HG03108 (cell line): ENCODE measurements at regions not wholly inside any gene's neighbourhood (a gene's known extent, or its start where the extent isn't known, plus 50 kb on each side); places are given as distances from the start of the nearest gene placed in this dataset.

Experiments
- ATAC-seq: cut with Tn5 transposase; IDR thresholded peaks from one replicate; pipeline ENCODE4 v1.9.1; 2021; ENCODE audit warnings: moderate library complexity; ENCODE audit not compliant: unreplicated experiment

DNA sequence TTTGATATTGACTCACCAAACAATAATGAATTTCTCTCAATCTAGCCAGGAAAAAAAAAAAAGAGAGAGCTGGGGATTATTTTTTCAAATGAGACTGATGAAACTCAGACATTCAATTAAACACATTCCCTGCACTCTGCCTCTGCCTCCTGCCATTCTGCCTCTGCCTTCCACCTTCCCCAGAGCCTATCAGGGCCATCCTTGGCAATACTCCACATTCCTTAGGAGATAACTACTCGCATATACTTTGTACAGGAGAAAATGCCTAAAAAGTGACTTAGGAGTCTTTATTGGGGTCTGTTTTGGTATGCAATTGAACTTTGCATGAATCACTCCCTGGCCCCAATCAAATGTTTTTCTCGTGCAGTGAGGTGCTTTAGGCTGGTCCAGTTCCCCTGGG, 246.6 kb upstream of the PLET1 start:
- no peak for ATAC-seq

DNA sequence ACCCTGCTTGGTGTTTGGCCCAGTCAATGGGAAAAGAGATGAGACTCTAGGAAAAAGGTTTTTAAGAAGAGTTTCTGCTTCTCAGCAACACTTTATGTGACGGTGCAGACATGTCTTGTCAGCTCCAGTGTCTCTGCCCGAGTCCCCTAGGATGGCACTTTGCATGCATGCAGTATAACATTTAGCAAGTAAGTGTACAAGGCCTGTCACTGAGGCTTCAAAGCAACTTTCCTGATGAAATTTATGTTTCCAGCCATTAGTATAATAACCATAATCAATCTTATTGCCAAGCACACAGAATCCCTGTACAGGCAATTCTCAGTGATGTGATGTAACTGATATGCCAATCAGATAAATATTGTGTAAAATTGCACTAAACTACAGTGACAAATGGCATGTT, 248.1 kb upstream of the PLET1 start:
- no peak for ATAC-seq

DNA sequence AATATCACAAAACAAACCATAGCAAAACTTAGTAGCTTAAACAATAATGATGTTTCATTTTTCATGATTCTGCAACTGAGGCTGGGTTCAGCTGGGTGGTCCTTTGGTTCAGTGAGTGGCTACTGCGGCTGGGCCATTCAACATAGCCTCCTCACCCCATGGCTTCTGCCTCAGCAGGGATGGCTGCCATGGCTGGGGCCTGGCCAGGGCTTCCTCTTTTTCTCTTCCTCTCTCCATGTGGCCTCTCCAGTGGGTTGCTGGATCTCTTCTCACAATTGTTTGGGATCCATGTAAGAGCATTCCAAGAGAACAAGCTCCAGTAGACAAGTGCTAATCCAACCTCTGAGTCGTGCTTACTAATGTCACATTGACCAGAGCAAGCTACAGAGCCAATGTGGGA, 248.6 kb upstream of the PLET1 start:
- ATAC-seq, result no peak

DNA sequence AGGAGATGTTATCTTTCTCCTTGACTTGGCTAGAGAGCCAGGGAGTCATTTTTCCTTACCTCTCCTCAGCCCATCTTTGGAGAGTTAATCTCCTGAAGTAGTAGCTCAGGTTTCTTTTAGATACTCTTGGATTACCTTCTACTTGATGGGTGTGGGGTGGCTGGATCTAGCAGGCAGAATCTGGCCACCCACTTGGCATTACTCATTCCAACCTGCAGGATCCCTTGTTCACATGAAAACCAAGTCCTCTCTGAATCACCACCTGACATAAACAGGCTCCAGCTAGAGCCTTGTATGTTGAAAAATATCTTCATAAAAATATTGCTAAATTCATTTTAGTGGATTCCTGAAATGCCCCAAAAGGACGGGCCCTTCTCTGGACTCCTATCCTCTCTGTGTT, 250.6 kb upstream of the PLET1 start:
- no peak for ATAC-seq

DNA sequence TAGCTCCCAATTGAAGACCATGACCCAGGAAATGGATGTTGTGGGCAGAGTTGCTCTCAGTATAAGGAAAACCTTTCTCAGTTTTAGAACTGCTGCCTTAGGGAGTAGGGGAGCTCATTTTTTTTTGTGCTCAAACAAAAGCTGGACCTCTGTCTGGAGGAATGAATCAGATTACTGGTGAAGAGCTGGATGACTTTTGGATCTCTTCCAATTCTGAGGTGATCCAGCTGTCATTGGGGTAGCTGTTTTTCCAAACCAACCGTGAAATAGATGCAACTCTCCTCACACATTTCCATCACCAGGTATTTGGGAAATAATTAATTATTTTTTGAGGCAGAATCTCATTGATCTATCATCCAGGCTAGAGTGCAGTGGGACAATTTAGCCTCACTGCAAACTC, 251.3 kb upstream of the PLET1 start:
- ATAC-seq, result no peak

DNA sequence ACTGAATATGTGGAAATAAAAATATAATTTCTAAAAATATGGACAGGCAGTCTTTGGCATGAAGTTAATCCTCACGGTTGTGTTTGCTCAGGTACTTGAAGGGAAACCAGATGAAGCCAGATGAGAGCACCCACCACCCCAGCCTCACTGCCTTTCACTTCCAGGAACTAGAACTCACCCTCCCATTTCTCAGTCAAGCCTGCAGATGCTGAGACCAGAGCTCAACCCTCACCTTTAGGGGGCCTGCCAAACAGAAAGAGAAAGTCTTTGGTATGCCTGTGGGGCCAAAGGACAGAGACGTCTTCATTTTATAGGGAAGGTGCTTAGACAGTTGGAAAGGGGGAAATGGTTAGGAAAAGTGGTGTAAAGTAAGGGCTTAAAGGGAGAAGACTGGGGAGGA, 252.8 kb upstream of the PLET1 start:
- ATAC-seq, result no peak

DNA sequence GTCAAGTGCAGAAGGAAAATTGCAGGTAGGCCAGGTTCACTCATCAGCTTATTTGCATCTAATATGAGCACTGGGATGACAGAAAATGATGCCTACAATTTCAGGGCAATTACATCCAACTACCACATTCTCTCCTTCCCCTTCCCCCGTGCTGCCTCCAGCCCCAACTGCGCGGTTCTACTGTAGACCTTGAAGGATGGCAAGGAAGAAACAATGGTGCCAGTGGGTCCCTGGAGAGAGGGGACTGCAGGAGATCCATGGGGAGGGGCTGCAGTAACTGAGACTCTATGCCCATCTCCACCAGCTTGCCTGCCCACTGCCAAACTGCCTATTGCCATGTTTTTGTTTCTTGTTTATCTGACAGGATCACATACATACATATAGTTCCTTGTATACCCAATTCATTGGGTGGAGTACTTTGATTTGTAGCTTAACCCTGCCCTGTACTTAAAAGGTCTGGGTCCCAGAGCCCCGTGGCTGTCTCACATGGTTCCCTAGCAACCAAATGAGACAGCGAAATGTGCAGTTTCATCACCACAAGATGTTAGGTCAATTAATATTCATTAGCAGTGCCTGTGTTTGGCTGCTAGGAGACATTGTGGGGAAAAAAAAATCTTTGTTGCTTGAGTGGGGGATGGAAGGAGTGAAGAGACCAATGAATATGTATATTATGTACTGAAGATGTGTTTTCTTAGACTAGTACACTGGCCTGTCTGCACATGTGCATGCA, 253.5 kb upstream of the PLET1 start:
- ATAC-seq, result no peak

DNA sequence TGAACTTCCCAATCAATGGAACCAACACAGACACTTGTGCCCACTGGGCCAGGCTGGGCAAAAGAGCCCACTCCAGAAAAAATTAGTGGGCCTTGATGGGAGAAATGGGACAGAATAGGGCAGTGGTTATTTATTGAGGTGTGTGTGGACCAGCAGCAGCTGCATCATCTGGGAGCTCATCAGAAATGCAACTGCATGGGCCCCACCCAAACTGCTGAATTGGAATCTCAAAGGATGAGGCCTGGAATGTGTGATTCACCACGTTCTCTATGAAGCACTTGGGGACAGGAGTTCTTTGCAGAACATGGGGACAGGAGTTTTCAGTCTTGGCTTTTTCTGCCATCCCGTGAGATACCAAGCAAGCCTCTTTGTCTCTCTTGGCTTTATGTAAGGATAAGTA, 255.6 kb upstream of the PLET1 start:
- ATAC-seq, result no peak

DNA sequence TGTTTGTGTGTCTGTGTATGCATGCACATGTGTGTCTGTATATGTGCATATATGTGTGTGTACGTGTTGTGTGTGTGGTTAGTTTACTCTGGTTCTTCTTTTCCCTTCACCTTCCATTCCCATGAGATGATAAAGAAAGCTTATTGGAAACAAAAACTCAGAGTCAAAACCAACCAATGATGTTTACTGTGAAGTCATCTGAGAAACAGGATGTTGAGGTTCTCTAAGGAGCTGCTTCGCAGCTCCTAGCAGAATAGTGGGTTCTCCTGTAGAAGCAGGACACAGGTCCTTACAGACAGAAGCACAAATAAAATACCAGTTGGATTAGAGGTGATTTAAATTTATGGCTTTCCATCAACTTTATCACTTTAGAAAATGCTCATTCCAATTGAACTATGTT, 256.1 kb upstream of the PLET1 start:
- ATAC-seq, result no peak

DNA sequence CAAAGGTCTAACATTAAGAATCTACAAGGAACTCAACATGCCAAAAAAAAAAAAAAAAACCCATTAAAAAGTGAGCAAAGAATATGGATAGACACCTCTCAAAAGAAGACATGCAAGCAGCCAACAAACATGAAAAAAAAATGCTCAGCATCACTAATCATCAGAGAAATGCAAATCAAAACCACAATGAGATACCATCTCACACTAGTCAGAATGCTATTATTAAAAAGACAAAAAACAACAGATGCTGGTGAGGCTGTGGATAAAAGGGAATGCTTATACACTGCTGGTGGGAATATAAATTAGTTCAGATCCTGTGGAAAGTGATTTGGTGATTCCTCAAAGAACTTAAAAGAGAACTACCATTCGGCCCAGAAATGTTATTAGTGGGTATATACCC, 257.7 kb upstream of the PLET1 start:
- ATAC-seq, result no peak

DNA sequence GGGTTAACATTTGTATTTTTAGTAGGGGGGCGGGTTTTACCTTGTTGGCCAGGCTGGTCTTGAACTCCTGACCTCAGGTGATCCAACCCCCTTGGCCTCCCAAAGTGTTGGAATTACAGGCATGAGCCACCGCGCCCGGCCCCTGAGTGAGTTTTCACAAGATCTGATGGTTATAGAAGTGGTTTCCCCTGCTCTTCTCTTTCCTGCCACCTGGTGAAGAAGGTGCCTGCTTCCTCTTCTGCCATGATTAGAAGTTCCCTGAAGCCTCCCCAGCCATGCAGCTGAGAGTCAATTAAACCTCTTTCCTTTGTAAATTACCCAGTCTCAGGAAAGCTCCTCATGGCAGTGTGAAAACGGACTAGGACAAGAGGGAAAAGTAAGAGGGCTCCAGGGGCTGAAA, 259.1 kb upstream of the PLET1 start:
- ATAC-seq, result no peak

DNA sequence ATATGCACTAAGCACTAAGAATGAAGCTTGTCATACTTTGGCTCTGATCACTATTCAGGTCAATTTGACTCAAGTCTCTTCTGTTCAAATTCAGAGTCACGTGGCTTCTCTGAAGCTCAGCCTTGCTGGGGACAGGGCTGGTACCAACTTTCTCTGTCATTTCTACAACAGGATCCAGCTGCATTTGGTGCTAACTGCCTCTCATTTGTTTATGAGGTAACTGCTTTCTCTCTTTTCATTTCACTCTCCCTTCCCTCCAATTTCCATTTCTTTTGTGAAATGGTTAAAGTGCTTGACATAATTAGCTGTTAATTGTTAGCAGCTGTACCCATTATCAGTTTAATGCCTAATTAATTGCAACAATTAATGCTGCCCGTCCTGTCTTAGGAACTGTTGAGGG, 259.7 kb upstream of the PLET1 start:
- ATAC-seq, result no peak

DNA sequence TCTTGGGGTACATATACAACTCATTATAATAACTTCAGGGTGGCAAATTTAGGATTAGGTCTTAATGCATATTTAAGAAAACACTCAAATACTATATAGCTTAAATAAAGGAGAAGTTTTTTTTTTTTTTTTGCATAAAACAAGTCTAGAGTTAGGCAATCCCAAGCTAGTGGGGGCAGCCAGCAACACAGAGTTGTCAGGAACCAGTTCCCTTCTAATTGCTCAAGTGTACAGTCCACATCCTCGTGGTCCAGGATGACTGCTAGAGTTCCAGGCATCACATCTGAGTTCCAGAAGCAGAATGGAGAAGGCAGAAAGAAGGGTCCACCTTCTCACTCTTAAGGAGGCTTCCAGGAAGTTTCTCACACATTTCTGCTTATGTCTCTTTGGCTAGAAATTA, 261.9 kb upstream of the PLET1 start:
- no peak for ATAC-seq

DNA sequence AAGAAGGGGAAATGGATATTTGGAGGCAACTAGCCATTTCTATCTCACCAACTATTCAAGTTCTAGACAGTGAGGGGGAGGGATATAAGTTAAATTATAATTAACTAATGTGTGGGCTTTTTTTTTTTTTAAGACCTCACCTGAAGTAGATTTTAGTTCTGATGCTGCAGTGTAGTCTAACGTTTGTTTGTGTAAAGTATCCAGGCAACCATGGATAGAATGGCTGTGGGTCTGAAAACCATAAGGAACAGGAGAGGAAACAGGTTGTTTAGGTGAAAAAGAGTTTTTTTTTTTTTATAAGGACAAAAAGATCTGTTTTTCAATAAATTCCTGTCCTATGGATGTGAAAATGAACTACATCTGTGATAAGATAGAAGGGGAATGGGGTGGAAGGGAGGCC, 262.4 kb upstream of the PLET1 start:
- ATAC-seq, result no peak

DNA sequence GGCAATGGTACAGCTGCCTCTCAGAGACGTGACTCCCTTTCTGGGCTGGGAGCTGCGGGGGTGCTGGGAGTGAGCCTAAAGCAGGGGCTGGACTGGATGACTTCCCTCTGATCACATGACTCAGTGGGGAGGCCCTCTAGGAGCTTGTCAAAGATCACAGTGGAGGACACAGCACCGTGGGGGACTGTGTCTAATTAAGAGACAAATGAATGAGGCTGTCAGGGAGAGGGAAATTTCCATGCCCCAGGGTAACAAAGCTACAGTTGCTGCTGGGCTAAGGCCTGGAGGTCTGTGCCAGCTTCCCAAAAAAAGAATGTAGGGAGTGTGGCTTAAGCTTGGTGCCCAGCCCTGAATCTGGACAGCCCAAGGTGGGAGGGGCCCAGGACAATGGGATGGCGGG, 262.8 kb upstream of the PLET1 start:
- ATAC-seq, result no peak

DNA sequence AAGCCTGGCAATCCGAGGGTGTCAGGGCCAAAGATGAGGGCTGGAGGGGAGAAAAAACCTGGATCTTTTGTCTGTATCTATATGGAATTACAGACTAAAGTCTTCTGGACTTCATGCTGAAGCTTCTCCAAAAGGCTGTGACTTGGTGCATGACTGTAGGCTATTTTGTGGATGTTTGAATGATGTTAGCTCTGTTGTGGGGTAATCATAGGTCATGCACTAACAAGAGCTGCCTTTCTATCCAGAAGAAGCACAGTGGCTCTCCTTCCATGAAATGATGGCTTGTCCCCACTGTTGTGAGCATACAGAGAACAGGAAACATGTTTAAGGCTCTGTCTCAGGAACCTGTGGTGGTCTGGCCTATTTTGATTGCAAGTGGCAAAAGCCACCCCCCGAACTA, 263.3 kb upstream of the PLET1 start:
- ATAC-seq, result no peak

DNA sequence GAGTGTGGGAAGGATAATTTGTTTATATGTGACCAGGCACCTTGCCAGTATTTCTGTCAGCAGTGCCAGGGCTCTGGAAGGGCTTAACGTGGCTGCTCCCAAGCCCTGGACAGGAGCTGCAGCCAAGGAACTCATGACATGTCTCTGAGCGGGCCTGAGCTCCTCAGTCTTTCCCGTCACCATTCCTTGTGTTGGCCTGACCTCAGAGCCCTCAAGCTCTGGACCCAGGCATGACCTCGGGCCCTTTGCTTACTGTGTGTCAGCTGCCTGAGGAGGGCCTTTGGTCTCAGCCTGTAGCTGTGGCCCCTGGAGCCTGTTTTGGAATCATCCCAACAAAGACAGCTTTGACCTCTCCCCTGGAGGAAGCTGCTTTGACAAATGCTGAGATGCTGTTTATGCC, 264.1 kb upstream of the PLET1 start:
- no peak for ATAC-seq

DNA sequence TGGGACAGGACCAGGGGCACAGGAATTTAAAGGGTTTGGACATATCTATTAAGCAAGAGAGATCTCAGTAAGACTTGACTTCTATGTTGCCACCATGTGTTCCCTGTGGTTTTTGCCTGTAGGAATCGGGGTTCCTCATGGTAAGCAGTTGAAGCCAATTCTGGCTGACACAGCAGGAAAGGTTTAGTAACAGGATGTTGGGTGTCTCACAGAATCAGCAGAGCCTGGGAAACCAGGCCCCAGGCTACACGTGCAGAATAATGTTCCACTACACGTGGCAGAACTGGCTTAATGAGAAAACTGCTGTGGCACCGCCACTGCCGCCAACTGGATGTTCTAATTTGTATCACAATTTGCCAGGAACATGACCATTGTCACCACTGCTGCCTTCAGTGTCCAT, 264.6 kb upstream of the PLET1 start:
- ATAC-seq, result no peak

DNA sequence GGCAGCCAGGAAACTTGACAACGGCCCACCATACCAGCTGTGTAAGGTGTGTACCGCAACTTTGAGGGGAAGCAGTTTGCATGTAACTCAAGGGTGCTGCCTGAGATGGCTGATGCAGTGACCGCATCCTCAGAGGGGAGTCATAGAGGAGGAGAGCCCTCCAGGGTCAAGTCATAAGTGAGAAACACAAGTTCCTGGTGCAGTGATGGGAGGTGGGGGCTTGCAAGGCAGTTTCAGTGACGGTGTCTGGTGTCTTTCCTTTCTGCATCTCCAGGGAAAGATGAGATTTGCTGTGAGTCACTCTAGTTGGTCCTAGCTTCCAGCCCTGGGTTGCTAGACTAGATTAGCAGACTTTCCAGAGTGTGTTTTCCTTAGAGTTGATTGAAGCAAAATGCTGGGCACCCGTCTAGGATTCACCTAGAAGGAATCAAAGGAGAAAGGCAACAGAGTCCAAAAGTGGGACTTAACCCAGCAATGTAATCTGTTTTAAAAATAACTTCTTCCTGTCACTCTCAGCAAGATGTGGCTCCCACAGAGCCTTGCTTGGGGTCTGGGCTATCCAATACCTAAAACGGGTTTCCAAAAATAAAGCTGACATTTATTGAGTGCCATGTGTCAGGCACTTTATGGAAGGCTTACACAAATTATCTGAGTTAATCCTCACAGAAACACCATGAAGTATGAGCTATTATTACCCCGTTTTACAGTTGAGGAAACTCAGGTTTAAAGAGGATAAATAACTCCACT, 265.4 kb upstream of the PLET1 start:
- ATAC-seq, result no peak

DNA sequence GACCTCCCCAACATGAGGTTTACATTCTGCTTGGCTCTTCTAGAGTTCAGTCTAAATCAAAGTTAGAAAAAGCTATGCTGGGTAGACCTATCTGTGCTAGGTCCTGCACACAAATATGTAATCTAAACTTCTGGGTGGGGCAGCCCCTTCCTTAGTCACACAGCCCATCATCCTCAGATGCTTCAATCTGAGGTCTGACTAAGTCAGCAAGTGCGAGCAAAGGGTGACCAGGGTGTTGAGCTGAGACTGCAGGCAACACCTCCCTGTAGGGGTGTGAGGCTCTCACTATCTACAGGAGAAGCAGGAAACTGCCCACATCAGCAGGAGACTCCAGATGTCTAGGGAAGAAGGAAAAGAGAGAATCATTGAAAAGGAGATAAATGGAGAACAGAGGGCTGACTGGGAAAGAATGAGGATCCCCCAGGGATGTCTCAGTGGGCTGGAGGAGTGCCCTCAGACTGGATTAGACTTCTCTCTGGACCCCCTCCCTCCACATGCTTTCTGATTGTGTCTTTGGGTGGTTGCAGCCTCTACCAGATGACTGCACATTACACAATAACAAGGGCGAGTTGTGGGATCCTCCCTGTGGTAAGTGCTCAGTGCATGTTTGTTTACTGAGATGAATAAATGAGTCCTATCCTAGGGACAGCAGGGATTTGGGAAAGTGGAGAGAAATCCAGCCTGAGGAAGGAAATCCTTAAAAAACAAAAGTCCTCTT, 266.2 kb upstream of the PLET1 start:
- no peak for ATAC-seq

DNA sequence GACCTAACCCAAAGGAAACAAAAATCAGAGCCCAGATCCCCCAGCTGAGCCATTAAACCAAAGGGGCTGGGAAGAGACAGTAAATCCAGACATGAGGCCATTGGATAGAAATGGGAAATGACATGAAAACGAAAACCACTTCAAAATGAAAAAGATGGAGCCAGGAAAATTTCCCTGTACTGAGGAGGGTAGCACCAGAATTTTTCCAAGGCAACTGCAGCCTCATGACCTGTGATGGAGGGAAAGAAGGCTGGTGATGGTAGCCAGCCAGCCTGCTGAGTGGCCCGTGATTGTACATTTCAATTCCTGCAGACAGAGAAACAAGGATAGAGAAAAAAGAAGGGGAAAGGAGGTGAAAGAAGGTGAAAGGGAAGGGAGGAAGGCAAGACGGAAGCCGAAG, 268.4 kb upstream of the PLET1 start:
- ATAC-seq, result no peak

DNA sequence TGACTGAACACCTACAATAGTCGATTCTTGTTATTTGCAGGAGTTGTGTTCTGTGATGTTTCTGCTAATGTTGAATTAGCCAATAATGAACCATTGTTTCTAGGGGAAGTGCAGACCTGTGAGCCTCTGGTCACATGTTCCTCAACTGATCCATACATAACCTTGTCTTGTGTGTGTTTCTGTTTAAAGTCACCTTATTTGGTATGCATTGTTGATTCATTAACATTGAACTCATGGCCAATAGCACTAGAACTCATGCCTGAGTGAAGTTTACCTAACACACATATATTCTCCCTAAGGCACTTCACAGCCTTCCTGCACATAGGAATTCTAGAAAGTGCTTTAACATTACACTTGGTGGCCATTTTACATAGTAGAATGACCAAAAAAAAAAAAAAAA, 271.8 kb upstream of the PLET1 start:
- no peak for ATAC-seq
